ELF-1 (cell line): ENCODE measurements at regions not wholly inside any gene's neighbourhood (a gene's known extent, or its start where the extent isn't known, plus 50 kb on each side); places are given as distances from the start of the nearest gene placed in this dataset.
"Not testable (repeated sequence)": the region's sequence is repeated elsewhere in the genome, so short reads cannot be mapped to it uniquely, and the experiment has no call there.

Experiments
- DNase-seq: peaks from one replicate; pipeline ENCODE4 v3.0.0-alpha.2; 2016; ENCODE audit warnings: low read depth, low spot score

GRCh38 chr1:8228253-8228652 lies 89.7 kb upstream of the SLC45A1 start:
- no peak for DNase-seq

DNA sequence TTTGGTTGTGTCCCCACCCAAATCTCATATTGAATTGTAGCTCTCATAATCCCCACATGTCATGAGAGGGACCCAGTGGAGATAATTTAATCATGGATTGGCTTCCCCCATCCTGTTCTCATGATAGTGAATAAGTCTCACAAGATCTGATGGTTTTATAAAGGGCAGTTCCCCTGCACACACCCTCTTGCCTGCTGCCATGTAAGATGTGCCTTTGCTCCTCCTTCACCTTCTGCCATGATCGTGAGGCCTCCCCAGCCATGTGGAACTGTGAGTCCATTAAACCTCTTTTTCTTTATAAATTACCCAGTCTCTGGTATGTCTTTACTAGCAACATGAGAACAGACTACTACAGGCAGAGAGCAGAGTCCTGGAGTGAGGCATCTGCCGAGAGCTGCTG lies 90.2 kb upstream of the SLC45A1 start:
- not testable (repeated sequence) for DNase-seq

GRCh38 chr1:8226747-8227146 lies 91.2 kb upstream of the SLC45A1 start:
- DNase-seq = no peak

DNA sequence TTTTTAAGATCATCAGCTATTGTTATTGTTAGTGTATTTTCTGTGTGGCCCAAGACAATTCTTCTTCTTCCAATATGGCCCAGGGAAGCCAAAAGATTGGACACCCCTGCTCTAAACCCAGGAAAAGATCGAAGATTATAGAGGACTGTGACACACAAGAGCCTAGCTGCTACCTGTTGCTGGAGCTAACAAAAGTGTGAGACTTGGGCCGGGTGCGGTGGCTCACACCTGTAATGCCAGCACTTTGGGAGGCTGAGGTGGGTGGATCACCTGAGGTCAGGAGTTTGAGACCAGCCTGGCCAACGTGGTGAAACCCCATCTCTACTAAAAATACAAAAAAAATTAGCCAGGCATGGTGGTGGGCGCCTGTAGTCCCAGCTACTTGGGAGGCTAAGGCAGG lies 91.9 kb upstream of the SLC45A1 start:
- not testable (repeated sequence) for DNase-seq

DNA sequence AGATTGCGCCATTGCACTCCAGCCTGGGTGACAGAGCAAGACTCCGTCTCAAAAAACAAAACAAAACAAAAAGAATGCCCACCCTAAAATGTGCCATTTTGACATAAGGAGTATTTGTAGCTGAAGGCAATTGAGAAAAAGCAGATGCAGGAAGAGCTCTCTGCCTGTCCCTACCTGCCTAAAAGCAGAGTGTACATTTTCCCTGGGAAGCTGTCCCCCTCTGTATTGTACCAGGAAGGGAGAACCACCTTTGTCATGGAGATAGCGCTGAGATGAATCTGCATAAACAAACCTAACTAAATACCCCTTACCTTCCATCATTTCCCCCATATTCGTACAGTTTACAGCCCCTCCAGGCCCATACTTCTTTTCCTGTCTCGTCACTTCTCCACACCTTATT lies 94.4 kb upstream of the SLC45A1 start:
- no peak for DNase-seq

DNA sequence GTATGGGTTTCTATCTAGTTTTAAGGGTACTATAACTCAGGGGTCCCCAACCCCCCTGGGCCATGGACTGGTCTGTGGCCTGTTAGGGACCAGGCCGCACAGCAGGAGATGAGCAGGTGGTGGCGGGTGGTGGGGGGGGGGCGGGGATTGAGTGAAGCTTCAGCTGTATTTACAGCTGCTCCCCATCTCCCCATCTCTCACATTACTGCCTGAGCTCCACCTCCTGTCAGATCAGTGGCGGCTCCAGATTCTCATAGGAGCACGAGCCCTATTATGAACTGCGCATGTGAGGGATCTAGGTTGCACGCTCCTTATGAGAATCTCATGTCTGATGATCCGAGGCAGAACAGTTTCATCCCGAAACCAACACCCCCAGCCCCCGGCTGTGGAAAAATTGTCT lies 95.1 kb upstream of the SLC45A1 start:
- DNase-seq = no peak

GRCh38 chr1:8219530-8219929 lies 98.4 kb upstream of the SLC45A1 start:
- DNase-seq = no peak

- no peak for DNase-seq
These were observed 99.4 kb upstream of the SLC45A1 start for GRCh38 chr1:8218351-8219092.

DNA sequence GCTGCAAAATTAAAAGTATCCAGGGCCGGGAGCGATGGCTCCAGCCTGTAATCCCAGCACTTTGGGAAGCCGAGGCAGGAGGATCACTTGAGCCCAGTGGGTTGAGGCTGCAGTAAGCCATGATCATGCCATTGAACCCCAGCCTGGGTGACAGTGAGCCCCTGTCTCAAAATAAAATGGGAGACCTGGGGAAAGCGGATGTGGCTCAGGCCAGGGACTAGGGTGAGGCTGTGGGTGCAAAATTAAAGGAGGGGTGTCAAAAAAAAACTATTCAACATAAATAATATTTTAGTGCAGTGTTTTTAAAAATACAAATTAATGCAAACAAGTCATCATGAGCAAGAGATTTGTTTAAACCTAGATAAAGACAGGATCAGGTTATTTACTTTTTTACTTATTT lies 100.1 kb upstream of the SLC45A1 start:
- no peak for DNase-seq

GRCh38 chr1:8217011-8217711 lies 100.8 kb upstream of the SLC45A1 start:
- peak; percentile 62 for DNase-seq

- no peak for DNase-seq
These were observed 101.9 kb upstream of the SLC45A1 start for GRCh38 chr1:8216005-8216404.

DNA sequence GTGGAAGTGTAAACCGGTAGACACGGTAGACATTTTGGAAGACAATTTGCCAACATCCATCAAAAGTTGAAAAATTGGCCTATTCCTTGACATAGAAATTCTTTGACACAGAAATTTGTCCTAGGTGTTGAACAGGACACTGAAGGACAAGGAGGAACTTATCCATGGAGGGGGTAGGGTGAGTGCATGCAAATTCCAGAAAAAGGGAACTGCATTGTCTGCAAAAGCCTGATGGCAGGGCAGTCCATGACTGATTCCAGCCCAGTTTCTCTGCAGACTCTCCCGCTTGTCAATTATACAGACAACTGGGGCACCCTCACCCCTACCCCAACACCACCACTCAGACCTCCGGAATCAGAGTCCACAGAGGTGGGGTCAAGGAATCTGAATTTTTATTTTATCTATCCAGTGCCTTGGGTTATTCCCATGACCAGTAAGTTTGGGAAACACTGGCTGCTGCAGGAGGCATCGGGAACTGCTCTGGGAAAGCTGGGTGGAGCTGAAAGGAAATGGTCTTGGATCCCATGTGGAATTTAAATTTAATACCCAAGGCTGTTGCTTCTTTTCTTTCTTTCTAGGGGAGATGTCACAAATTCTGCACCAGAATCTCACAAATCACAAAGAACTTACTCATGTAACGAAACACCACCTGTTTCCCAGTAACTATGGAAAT lies 103.3 kb upstream of the SLC45A1 start:
- no peak for DNase-seq

GRCh38 chr1:8213676-8214075 lies 104.2 kb upstream of the SLC45A1 start:
- DNase-seq = no peak

GRCh38 chr1:8213136-8213535 lies 104.8 kb upstream of the SLC45A1 start:
- no peak for DNase-seq

DNA sequence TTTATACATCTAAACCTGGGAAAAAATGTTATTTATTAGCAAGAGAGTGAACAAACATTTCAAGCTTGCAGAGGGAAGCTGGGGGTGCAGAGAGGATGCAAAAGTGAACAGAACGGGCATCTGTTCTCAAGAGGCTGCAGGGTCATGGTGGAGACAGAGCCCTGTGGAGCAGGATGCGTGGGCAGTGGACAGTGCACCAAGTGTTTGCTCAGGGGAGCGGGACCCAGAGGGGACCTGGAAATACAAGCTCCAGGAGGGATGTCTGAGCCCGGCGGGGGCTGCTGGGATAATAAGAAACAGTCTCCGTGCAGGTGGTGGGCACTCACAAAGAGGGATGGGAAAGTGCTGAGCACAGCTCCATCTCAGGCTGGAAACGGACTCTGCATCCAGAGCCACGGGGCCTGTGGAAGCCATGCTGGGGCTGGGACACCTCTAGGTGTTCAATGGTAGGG lies 105.3 kb upstream of the SLC45A1 start:
- no peak for DNase-seq

- peak; percentile 60 for DNase-seq
These were observed 105.9 kb upstream of the SLC45A1 start for GRCh38 chr1:8211883-8212579.

- DNase-seq = no peak
These were observed 106.5 kb upstream of the SLC45A1 start for GRCh38 chr1:8211251-8211882.

DNA sequence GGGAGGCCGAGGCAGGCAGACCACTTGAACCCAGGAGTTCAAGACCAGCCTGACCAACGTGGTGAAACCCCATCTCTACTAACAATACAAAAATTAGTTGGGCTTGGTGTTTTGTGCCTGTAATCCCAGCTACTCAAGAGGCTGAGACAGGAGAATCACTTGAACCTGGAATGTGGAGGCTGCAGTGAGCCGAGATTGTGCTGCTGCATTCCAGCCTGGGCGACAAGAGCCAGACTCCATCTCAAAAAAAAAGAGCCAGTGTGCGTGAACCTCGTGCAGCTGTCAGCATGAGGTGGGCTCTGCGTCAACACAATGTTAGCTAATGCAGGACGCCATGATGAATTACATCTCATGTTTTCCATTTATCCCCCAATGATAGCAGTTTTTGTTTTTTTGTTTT lies 110.7 kb upstream of the SLC45A1 start:
- peak; percentile 59 for DNase-seq

DNA sequence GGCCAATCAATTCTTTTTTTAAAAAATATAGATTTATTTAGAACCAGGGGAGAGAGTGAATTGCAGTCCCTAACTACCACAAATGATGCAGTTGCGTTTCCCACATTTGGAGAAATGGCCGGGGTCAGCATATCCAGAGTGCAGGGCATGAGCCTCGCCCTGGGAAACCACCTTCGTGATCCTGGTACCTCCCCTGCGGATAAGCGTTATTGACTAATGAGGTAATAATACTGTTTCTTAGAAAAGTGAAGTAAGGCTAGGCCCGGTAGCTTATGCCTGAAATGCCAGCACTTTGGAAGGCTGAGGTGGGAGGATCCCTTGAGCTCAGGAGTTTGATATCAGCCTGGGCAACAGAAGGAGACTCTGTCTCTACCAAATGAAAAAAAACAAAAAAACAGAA lies 111.5 kb upstream of the SLC45A1 start:
- no peak for DNase-seq

DNA sequence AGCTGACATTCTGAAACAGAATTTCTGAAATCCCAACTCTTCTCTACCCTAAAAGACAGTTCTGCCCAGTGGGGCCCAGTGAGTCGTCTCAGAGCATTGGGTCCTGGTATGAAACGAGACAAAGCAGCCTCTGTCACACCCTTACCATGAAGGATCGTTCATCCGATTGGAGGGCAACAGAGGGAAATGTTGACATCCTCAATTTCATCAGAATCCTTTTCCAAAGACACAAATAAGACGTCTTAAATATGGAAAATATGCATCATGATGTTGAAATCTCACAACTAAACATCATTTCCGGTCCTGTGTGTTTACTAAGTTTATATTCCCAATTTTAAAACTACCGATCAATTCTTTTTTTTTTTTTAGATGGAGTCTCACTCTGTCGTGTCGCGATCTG lies 112.1 kb upstream of the SLC45A1 start:
- DNase-seq = no peak

- DNase-seq = no peak
These were observed 113.1 kb upstream of the SLC45A1 start for GRCh38 chr1:8204826-8205225.

GRCh38 chr1:8203551-8203950 lies 114.4 kb upstream of the SLC45A1 start:
- DNase-seq = no peak
